ENCODE measurements at regions not wholly inside any gene's neighbourhood (a gene's known extent, or its start where the extent isn't known, plus 50 kb on each side); places are given as distances from the start of the nearest gene placed in this dataset.

DNA sequence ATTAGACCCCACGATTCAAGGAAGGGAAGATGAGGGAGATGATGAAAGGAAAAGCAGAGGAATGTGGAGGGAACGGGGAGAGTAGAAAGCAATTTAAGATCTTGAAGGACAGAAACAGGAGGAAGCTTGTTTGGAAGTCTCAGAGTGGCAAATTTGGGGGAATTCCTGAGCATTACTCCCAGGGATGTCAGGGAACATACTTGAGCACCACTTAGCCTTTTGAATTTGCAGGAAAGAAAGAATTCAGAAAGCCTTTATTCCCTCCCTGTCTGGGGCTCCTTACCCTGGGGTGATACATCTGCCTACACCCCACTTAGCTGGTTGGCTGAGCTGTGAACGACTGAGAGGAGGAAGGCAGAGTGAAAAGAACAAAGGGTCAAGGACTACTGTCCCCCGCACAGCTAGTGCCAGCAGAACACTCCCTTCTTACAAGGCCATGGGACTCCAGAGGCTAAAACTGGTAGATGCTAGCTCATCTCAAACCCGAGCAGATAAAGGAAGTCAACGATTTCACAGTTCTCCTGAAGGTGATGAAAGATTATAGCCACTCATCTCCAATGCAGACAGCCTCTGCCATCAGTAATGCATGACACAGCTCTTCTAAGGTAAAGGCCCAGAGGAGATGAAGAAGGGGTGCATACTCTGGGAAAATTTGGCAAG is 84.0 kb upstream of the AKIP1 start:
- ATAC-seq = no peak

GRCh38 chr11:8828046-8828445 is 82.9 kb upstream of the AKIP1 start:
- ATAC-seq = no peak

- ATAC-seq = no peak
Observed at GRCh38 chr11:8828580-8829361, 82.2 kb upstream of the AKIP1 start.

DNA sequence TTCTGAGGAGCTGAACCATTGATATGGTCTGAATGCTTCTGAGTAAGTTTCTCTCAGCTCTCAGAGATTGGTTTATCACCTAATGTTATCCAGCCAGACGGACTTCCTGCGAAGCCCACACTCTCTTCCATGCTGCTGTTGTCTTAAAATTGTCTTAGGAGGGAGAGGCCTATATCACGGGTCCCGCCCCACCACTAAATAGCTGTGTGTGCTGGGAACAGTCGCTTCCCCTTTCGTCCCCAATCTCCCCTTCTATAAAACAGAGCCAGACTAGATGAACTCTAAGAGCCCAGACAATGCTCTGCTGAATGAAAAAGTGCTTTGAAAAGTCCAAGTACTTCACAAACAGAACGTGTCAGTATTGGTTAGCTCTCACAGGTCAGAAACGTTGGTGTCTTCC is 81.4 kb upstream of the AKIP1 start:
- no peak for ATAC-seq

DNA sequence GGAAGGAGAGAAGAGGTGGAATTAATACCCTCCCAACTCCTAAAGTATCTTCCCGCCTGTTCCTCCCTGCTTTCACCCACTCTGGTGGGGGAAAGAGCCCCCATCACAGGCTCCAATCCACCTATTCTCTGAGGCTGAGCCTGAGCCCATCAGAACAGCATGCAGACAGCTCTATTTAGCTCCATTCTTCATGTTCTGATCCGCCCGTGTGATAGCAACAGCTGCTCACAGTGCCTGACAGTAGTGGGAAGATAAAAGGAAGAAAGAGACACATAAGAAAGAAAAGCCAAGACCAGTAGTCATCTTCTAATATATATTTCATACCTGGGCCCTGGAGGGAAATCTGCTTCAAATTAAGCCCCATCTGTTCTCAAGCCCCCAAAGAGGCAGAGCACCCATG is 80.3 kb upstream of the AKIP1 start:
- no peak for ATAC-seq

DNA sequence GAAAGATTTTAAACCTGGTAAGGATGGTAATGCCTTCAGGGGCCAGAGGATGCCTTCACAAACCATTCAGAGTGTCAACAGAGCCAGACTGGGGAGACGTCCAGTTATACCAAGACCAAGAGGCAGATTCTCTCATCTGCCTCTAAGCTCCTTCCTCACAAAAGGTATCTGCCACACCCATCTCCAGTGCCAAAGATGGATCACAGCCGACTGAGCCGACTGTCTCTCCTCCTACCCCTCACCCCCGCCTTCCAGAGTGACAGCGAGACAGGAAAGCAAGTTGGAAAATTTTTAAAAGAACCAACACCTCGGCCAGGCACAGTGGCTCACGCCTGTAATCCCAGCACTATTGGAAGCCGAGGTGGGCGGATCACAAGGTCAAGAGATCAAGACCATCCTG is 79.1 kb upstream of the AKIP1 start:
- ATAC-seq = peak; percentile 18

DNA sequence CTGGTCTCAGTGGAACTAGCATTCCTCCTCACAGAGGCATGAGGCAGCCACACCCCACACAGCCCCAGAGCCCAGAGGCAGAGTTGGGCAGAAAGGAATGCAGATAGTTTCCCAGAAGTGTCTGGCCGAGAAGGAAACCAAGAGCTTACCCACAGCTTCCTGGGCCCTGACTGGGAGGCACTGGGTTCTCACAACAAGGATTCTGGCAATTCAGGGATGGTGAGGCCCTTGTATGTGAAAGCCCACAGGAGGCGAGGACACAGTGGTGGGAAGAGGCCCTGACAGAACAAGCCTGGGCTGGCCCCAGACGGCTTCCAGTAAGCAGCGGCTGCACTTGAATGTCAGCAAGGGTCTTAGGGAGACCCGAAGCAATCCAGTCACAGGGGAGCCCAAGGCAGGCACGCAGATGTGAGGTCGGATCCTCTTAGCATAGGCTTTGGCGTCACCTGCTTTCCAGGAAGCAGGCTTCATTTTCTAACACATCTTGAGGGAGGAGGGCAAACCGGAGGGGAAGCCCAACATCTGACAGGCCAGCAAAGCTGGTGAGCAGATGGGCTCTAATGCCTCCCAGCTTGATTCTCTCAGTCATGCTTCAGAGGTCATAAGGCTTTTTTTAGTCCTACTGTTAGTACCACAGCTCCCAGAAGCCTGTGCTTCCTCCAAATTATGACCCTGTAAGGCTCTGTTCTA is 78.3 kb upstream of the AKIP1 start:
- ATAC-seq = peak; percentile 88

DNA sequence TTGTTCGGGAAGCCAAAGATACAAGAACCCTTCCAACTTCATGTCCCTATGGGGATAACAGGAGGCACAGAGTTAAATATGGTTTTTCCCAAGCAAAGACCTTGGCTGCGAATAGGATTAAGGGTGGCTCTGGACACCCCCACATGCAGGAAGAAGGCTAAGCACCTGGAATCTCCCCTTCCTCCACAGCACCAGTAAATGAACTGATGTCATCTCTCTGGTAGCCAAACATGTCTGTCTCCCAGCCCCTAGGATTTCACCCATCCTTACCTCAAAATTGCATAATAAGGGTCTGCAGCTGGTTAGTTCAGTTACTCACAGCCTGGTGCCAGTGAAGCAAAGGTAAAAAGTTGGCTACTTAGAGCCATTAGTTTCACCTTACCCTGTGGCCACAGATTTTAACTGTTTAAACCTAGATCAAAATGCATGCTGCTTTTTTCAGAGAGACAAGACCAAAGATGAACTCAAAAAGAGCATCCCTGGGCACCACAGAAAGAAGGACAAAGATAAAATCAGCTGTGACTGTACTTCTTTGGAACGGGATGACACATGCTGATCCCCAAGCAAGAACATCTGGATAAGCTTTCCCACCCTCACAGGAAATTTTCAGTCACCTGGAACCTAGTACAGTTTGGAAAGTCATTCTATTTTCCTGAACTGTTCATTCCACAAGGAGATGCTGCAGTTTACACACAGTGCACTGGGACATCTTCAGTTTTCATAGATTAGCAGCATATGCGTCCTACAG is 77.2 kb upstream of the AKIP1 start:
- ATAC-seq = no peak

GRCh38 chr11:8834379-8834778 is 76.6 kb upstream of the AKIP1 start:
- no peak for ATAC-seq

GRCh38 chr11:8838248-8838647 is 72.7 kb upstream of the AKIP1 start:
- ATAC-seq = no peak

GRCh38 chr11:8839306-8839956 is 71.6 kb upstream of the AKIP1 start:
- no peak for ATAC-seq

- ATAC-seq = peak; percentile 65
Observed at GRCh38 chr11:8839957-8840945, 70.7 kb upstream of the AKIP1 start.

DNA sequence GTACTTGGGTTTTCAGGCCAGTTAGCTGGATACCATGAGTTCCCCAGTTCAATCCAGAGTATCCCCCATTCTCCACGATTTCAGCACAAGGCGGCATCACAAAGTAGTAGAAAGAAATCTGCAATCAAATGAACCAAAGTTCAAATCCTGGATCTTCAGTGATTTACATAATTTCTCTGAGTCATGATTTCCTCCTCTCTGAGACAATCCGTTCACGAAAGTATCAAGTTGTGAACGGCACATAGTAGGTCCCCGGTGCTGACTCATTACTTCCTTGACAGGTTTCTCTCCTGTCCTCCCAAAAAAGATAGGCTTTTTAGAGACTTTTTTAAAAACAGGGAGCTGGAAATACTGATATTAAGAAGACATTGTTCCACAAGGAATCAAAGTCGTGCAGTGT is 69.1 kb upstream of the AKIP1 start:
- ATAC-seq = no peak

DNA sequence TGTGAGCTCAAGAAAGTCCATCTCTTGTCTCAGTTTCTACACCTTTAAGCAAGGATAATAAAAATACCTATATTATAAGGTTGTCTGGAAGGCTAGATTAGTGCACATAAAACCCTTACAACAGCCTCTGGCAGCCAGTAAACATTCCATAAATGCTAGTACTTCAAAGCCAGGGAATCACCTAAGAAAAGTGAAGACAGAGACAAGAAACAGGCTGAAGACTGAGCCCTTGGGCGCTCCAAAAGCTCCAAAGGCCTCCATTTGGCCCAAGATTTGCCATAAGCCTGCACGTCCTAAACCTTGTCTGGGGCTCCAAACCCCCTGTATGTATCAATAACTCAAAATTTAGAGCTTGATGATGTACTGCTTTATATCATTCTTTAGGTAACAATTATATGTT is 52.2 kb upstream of the AKIP1 start:
- ATAC-seq = no peak

Measured in esophagus mucosa (tissue), 1 donor.